Skin of body (tissue), 1 donor: ENCODE measurements at regions not wholly inside any gene's neighbourhood (a gene's known extent, or its start where the extent isn't known, plus 50 kb on each side); places are given as distances from the start of the nearest gene placed in this dataset.
"Not testable (repeated sequence)": the region's sequence is repeated elsewhere in the genome, so short reads cannot be mapped to it uniquely, and the experiment has no call there.

Source experiments
- DNase-seq: peaks from one replicate; lab custom pipeline; 2025; lab: John Stamatoyannopoulos, UW

DNA sequence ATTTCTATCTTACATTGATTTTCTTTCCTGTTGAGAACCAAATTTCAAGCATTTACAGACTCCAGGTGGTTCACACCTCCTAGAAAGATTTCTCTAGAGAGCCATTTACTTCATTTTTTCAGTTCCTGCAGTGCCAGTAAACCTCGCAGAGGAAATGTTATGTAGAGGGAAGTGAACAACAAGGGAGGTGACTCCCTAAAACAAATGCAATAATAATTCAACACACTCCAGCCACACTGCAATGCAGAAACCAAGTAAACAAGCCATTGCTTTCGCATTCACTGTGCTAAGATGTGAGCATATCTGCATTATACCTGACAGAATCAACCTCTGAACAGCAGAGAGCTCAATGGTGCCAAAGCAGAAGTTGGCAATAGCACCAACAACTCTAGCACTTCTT is 215.1 kb downstream of the RBM26 start:
- DNase-seq = no peak

DNA sequence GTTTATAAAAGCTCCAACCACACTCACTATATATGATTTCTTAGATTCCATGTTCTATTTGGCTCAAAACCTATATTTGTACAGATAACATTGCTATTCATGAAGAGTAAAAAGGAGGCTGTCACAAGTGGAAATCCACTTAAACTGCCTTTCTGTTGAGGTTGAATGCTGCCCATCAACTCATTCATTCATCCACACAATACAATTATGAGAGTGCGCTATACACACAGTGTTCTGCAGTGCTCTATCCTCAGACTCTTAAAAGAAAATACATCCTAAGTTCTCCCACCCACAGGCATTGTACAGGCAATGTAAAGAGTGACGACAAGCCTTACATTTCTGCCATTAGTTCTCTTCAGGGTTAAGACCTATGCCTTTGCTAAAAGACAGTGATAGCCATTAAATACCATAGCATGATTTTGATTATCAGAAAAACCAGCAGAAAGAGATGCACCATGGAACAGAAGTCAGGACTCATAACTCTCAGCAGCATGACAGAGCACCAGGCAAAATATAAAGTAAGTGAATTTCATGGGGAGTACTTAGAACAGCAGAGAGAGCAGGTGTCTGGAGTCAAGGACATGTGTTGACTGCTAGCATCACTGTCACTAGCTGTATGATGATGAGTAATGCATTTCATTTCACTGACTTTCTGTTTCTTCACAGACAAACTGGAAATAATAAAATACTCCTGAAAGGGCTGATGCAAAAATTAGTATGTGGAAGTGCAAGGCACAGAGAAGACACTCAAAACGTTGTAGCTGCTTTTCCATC is 218.0 kb downstream of the RBM26 start:
- no peak for DNase-seq

DNA sequence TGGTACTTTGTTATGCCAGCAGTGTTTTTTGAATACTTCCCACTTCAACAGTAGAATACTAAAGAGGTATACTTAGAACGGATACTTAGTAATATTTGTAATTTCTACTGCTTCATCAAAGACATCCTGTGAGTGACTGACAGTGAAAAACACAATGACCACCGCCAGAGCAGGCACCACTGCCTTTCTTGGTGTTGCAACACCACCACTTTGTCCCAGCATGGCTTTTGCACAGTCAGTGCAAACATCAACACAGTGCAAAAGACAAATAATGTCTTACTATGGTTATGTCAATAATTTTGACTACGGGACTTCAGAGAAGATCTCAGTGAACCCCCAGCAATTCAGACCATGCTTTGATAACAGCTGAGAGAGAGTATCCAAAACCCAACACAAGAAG is 220.5 kb downstream of the RBM26 start:
- DNase-seq = no peak

DNA sequence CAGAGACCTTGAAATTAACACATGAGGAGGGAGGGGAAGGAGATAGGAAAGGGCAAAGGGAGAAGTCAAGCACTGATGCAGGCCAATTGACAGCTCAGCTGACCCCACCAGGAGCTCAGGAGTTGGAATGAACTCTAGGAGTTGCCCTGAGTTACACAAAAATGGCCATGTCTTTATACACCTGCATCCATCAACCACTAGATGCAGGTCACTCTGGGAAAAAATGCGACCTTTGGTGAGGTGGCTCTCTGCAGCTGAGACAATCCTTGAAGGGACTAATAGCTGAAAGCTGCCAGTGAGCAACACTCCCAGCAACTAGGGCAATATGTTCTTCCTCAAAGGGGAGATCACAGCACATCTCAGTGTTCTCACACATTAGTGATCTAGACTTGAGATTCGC is 222.8 kb downstream of the RBM26 start:
- DNase-seq = no peak

DNA sequence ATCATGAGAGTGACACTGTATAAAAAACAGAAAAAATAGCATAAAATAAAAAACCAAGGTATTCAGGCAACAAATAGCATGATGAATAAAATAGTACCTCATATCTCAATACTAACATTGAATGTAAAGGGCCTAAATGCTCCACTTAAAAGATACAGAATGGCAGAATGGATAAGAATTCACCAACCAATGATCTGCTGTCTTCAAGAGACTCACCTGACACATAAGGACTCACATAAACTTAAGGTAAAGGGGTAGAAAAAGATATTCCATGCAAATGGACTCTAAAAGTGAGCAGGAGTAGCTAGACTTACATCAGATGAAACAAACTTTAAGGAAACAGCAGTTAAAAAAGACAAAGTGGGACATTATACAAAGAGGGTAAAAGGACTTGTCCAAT is 232.4 kb downstream of the RBM26 start:
- DNase-seq = not testable (repeated sequence)

DNA sequence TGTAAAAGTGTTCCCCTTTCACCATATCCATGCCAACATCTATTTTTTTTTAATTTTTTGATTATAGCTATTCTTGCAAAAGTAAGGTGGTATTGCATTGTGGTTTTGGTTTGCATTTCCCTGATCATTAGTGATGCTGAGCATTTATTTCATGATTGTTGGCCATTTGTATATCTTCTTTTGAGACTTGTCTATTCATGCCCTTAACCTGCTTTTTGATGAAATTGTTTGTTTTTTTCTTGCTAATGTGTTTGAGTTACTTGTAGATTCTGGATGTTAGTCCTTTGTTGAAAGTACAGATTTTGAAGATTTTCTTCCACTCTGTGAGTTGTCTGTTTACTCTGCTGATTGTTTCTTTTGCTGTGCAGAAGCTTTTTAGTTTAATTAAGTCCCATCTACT is 233.1 kb downstream of the RBM26 start:
- DNase-seq = not testable (repeated sequence)

DNA sequence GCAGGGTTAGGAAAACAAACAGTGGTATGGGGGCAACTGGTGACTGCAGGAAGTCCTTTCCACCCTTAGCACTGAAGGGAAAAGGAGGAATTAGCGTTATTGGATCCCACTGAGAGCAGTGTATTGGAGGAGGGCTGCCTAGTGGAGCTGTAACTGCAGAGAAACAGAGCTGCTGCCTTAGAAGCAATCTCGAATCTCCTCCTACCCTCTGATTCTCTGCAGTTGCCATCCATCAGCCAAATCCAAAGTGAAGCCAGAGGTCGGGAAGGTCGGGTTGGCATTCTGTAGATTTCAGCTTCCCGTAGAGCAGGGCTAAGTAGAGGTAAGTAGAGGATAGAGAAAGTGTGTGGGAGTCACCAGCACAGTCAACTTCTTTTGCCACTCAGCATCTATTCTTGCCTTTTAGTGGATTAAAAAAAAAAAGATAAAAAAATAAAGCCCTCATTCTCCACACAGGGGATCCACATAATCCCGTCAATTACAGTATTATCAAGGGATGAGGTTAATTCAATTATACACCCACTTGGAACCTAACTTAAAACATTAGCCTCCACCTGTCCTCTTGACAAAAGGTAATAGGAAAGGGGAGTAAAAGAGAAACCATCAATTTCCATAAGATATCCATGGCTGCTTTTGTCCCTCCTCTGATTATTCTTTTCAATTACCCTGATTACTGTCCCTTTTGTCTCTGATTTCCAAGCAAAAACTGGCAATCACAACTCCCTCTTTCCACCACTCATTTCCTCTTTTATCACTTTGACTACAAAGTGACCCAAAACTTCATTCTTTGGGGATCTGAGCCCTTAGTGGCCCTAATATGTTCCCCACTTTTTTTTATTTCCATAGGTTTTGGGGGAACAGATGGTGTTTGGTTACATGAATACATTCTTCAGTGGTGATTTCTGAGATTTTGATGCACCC is 234.7 kb downstream of the RBM26 start:
- DNase-seq = no peak

DNA sequence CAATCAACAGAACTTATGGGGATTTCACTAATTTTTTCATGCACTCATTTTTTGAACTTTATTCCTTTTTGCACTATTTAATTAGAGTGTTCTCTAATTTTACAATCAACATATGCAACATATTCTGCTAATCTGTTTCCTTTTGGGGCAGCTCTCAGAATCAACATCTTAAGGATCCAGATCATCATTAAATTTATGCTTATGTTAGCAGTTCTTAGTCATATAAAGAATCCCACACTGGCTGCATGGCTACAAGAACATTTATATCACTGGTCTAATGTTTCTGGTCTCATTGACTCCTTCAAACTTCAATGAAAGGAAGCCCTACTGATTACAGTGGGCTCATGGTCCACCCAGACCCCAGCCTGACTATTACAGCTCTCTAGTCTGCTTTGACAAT is 245.2 kb downstream of the RBM26 start:
- DNase-seq = no peak

DNA sequence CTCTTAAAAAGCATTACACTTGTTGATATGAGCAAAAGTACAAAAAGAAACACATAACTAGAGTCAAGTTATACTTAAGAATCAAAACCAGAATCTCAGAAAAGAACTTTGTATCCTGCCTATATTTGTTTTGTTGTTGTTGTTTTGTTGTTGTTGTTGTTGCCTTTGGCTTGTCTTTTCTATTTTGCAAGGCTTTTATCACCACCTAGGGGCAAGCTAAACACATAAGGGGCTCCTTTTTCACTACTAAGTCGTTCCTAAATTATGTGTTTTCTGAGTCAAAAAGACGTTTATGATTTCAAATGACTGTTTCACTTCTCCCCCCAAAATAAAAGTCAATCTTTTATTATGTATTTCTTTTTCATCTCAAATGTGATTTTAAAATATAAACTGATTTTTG is 250.2 kb downstream of the RBM26 start:
- no peak for DNase-seq

DNA sequence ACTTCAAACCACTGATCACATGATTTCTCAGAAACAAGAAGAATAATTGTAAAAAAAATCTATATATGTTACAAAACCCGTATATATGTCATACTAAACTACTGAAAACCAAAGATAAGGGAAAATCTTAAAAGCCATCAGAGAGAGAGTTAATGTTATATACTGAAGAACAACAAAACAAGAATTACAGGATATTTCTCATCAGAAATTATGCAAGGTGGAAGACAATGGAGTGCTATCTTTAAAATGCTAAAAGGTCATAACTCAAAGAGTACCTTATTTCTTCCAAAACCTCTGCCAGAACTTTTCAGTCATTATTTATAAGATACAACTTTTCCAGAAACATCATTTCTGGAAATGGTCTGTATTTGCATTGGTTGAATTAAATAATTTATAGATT is 256.8 kb downstream of the RBM26 start:
- DNase-seq = no peak

DNA sequence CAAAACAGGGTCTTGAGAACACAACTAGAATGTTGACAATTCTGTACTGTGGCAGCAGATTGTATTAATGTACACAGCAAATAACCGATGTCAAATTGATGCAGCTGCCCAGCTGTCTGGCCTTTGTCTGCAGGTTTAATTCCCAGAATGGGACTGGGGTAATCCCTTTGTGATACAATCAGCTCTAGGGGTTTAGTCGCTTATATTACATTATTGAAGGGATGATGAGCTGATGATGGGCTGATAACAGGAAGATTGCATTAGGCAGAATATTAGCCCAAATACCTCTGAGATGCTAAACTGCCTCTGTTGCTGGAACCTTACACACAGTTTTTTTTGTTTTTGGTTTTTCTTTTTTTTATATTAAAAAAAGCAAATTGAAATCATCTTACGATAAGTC is 265.0 kb downstream of the RBM26 start:
- DNase-seq = no peak

DNA sequence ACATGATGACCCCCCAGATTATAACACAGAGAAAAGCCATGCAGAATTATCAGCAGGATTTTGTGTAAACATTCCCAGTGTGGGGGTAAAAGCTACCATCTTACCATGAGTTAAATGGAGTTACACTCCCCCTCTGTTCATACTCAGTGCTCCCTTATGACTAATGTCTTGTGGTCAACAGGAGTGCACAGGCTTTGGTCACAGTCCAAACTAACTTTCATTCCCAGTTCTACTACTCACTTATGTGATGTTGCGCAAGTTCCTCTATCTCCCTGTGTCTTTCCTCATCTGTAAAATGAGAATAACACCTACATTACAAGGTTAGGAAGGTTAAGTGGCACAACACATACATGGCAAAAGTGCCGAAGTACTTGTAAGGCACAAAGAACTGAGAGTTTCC is 277.9 kb downstream of the RBM26 start:
- DNase-seq = no peak

DNA sequence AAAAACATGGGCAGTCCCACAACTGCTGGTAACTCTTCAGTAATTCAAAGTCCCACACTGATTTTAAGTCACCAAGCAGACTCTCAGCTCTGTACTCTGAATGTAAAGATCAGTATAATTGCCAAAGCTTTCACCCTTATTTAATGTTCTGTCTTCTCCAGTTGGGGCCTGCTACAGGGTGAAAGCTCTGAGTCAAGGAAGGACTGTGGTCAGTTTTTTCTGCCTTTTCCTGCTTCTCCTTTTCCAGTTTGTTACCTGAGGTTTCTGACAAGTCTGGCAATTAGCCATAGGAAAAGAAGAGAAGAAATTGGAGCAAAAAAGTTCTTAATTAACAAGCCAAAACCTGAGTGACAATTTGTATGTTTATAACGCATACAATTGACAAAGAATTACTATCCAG is 279.3 kb downstream of the RBM26 start:
- DNase-seq = no peak

DNA sequence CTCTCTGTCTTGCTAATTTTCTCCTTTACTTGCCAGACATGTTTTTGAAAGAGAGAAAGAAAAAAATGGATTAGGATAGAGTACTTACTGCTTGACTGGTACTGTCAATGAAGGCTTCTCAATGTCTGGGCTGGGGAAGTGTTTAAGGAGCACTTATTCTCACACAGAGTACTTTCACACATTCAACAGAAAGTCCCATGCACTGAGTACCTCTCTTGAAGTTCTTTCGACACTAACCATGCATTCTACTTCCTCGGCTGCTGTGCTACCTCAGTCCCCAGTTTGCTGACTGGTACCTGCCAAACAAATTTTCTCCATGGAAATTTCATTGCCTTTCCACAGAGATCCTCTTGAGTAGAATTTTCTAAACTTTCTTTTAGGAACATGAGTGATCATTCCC is 281.9 kb downstream of the RBM26 start:
- no peak for DNase-seq

DNA sequence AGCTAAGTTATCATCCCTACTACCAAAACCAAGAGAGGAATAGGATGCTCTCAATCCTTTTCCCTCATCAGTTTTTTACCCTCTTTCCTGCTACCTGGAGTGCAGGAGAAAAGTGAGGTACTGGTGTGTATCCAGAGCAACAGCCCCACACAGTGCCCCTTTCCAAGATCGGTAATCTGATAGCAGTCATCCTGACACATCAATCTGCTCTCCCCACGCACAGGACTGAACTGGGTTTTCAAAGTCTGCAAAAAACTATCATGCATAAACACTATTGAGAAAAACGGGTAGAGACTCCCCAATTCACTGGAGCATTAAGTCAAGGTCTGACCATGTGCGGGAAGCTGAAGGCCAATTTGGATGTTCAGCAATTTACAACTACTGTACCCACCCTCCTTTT is 284.8 kb downstream of the RBM26 start:
- DNase-seq = no peak

DNA sequence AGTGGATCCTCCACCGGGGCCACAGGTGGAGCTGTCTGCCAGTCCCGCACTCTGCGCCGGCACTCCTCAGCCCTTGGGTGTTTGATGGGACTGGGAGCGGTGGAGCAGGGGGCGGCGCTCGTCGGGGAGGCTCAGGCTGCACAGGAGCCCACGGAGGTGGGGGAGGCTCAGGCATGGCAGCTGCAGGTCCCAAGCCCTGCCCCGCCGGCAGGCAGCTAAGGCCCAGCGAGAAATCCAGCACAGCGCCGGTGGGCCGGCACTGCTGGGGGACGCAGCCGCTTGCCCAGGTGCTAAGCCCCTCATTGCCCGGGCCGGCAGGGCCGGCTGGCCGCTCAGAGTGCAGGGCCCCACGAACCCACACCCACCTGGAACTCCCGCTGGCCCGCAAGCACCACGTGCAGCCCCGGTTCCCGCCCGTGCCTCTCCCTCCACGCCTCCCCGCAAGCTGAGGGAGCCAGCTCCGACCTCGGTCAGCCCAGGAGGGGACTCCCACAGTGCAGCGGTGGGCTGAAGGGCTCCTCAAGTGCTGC is 286.4 kb downstream of the RBM26 start:
- no peak for DNase-seq

DNA sequence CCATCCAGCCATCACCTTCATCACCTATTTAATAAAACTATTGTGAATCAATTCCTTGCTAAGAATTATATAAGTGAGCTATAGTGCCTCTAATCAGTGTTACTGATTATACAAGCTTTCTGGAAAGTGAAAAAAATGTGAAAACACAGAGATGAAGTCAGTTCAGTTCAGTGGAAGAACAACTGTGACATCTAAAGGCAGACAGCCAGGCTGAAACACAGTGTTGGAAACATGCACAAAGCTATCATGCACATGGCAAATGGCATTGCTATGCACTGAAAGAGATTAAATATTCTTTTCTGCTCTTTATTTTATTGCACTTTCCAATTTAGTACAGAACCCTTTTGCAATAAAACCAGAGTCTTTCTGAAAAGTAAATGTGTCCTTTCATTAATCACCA is 294.0 kb downstream of the RBM26 start:
- DNase-seq = no peak

DNA sequence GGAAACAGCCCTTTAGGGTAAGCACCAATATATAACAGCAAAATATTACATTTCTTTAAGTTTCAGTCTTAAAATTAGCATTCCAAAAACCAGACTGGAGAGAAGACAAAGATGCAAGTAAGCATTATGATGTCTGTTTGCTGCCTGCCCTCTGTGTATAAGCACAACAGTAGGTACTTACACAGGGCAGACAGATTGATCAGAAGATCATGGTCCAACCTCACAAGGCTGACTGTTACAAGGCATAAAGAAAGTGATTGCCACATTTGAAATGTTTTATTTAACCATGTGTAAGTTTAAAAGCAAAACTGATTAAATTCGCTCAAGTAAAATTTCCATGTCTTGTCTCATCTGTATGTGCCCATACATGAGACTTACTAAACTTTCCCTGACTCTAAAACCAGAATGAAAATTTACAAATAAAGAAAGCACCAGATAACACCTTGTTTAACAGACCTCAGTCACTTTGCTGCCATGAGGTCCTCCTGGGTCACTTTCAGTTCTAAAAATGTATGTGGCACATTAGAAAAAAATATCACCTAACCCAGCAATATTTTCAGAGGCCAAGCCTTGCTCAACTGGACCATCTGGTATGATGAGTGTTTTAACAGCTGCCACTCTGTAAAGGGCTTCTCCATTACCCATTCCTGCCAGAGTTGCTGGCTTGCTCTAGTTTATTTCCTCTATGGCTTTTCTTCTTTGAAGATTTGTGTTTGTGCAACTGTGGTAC is 297.0 kb downstream of the RBM26 start:
- no peak for DNase-seq

DNA sequence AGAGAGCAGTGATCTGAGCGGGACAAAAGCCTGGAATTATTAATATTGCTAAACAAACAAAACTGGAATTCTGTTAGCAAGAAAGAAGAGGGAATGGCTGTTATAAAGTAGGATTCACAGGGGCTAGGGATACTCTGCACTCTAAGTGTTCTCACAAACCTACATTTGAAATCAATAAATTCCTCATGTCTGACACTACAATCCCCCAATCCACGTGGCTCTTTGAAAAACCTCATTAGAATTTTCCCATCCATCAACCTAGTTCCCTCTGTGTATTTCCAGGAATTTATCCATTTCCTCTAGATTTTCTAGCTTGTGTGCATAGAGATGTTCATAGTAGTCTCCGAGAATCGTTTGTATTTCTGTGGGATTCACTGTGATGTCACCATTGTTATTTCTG is 307.5 kb downstream of the RBM26 start:
- no peak for DNase-seq

DNA sequence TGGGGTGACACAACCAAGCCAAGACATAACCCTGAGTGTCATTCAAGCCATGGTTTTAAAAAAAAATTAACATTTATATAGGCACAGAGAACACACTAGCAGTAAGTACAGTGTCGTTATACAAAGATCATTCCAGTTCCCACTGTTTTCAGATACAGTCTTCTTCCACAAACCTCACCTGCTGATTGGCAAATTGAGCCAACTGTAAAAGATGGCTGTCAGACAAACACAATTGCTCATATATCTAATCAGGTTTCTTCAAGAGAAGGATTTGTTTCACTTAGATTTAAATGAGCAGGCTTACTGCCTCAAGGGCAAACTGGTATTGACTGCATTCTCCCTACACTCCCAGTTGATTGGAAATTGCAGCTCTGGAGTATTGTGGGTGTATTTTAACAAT is 308.9 kb downstream of the RBM26 start:
- no peak for DNase-seq

DNA sequence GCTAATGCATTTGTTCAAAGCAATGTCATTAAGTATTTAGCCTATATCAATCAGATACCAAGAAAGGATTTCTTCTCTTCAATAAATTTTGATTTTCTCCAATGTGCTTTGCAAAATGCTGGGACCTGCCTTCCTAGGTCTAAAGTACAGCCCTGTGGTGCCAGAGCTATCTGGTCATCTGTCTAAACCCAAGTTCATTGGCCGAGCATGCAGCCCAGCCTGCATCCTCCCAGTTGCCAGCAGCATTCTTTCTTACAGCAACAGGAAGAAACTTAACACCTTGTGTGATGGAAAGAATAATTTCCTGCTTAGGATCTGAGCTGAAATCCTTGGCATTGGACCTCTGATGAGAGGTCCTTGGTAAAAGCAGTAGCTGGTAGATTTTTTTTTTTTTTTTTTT is 310.0 kb downstream of the RBM26 start:
- no peak for DNase-seq

DNA sequence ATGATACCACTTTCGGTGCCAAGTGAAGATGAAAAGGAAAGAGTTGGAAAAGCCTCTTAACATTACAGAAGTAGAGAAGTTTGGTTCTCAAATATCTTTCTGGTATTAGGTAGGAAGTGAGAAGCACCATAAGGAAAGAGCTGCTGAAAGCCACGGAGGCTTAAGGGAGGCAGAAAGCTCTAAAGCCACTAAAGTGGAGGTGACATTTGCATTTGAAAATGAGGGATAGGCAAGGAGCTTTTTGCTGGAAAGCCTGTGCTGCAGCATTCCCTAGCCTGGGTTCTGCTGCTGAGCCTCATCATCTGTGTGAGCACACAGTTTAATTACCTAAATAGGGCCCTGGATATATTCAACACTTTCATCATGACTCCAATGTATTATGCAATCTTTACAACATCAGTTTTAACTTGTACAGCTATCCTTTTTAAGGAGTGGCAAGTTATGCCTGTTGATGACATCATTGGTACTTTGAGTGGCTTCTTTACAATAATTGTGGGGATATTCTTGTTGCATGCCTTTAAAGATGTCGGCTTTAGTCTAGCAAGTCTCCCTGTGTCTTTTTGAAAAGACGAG is 315.4 kb downstream of the RBM26 start:
- DNase-seq = no peak
